ENCODE measurements at regions not wholly inside any gene's neighbourhood (a gene's known extent, or its start where the extent isn't known, plus 50 kb on each side); places are given as distances from the start of the nearest gene placed in this dataset.

DNA sequence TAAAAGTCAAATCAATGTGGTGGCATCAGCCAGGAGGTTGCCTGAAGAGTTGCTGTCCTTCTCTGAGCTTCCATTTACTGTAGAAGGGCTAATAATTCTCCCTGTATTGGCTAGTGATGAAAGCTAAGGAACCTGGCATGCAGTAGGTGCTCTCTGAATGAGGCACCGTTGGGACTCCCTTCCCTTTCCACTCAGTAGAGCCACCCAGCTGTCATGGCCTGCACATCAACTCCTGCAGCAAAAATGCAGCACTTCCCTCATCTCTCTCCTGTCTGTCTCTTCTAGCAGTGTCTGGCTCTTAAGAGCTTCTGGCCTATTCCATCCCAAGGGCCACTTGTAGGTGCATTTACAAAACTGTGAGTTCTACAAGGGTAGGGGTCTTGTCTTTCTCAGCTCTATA is 369.0 kb downstream of the MATN1 start:
- ATAC-seq (ENCODE audit: insufficient read depth, low FRiP score), result no peak
- peaks cover 0 to 2% (median 0%) of the 10 kb centered on the region in 3 donors for H3K27me3 ChIP-seq (ENCODE audit: control insufficient read depth in 3 of 3, insufficient read depth in 3 of 3, low read length in 2 of 3)
- no peak overlapping the region for H3K4me3 ChIP-seq
- TF ChIP-seq, protein P1, sequence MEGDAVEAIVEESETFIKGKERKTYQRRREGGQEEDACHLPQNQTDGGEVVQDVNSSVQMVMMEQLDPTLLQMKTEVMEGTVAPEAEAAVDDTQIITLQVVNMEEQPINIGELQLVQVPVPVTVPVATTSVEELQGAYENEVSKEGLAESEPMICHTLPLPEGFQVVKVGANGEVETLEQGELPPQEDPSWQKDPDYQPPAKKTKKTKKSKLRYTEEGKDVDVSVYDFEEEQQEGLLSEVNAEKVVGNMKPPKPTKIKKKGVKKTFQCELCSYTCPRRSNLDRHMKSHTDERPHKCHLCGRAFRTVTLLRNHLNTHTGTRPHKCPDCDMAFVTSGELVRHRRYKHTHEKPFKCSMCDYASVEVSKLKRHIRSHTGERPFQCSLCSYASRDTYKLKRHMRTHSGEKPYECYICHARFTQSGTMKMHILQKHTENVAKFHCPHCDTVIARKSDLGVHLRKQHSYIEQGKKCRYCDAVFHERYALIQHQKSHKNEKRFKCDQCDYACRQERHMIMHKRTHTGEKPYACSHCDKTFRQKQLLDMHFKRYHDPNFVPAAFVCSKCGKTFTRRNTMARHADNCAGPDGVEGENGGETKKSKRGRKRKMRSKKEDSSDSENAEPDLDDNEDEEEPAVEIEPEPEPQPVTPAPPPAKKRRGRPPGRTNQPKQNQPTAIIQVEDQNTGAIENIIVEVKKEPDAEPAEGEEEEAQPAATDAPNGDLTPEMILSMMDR (IDR thresholded peaks at IDR 0.05; ENCODE audit: control extremely low read depth, extremely low read depth), result no peak
- no peaks in the 10 kb centered on the region for H3K36me3 ChIP-seq (ENCODE audit: control insufficient read depth in 4 of 4, insufficient read depth in 4 of 4, low read length in 4 of 4)
- DNase-seq, result no peak
- no peaks in the 10 kb centered on the region for H3K9me3 ChIP-seq (ENCODE audit: control insufficient read depth in 4 of 4, insufficient read depth in 3 of 4, low read length in 3 of 4)
- H3K27ac ChIP-seq (ENCODE audit: low read depth in 1 of 2, low read length in 1 of 2), result no peak overlapping the region
- H3K4me1 ChIP-seq (ENCODE audit: control insufficient read depth in 5 of 5, insufficient read depth in 5 of 5, low read length in 5 of 5), result no peaks in the 10 kb centered on the region
- H3K9ac ChIP-seq (ENCODE audit: insufficient read depth in 1 of 2, low read length in 2 of 2), result no peak overlapping the region
- WGBS, 2 donors, result 0% methylated on average over 1 of the region's 1 CpG

DNA sequence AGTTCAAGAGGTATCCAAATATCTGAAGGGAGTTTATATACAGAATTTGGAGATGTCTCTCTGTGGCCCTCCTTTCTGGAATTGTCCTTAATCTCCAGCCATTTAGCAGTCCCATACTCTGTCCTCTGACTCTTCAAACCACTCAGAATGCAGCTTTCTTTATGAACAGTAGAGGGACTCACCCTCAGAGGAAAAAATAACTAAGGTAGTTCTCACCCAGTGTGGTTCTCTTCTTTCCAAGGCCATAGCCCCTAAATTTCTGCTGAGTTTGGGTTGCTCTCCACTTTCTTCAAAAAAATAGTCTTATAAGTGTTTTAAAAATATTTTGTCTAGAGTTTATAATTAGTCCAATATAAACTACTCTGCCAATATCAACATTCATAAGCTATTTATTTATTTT is 369.7 kb downstream of the MATN1 start:
- TF ChIP-seq, protein P1 (IDR thresholded peaks at IDR 0.05; ENCODE audit: control extremely low read depth, extremely low read depth), result no peak
- Histone ChIP-seq H3K27me3 (ENCODE audit: control insufficient read depth in 3 of 3, insufficient read depth in 3 of 3, low read length in 2 of 3) (peaks cover 0 to 2% (median 0%) of the 10 kb centered on the region in 3 donors), H3K4me3 (no peak overlapping the region), H3K9ac (ENCODE audit: insufficient read depth in 1 of 2, low read length in 2 of 2) (no peak overlapping the region), H3K27ac (ENCODE audit: low read depth in 1 of 2, low read length in 1 of 2) (no peak overlapping the region), H3K4me1 (ENCODE audit: control insufficient read depth in 5 of 5, insufficient read depth in 5 of 5, low read length in 5 of 5) (no peaks in the 10 kb centered on the region), H3K36me3 (ENCODE audit: control insufficient read depth in 4 of 4, insufficient read depth in 4 of 4, low read length in 4 of 4) (no peaks in the 10 kb centered on the region), H3K9me3 (ENCODE audit: control insufficient read depth in 4 of 4, insufficient read depth in 3 of 4, low read length in 3 of 4) (peaks cover 0 to 3% (median under 1%) of the 10 kb centered on the region in 4 donors)
- no peak for ATAC-seq (ENCODE audit: insufficient read depth, low FRiP score)
- DNase-seq, result no peak

DNA sequence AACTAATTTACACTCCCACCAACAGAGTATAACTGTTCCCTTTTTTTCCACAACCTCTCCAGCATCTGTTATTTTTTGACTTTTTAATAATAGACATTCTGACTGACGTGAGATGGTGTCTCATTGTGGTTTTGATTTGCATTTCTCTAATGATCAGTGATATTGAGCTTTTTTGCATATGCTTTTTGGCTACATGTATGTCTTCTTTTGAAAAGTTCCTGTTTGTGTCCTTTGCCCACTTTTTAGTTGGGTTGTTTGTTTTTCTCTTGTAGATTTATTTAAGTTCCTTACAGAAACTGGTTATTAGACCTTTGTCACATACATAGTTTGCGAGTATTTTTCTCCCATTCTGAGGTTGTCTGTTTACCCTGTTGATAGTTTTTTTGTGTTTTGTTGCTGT is 375.2 kb downstream of the MATN1 start:
- H3K27me3 ChIP-seq (ENCODE audit: control insufficient read depth in 3 of 3, insufficient read depth in 3 of 3, low read length in 2 of 3), result peaks cover 1 to 3% (median 2%) of the 10 kb centered on the region in 3 donors
- WGBS, 2 donors, result 88 to 94% methylated on average over 2 of the region's 2 CpGs
- TF ChIP-seq, protein P1 (IDR thresholded peaks at IDR 0.05; ENCODE audit: control extremely low read depth, extremely low read depth), result no peak
- no peaks in the 10 kb centered on the region for H3K4me1 ChIP-seq (ENCODE audit: control insufficient read depth in 5 of 5, insufficient read depth in 5 of 5, low read length in 5 of 5)
- H3K9ac ChIP-seq (ENCODE audit: insufficient read depth in 1 of 2, low read length in 2 of 2), result no peak overlapping the region
- DNase-seq, result no peak
- peaks cover 0 to 4% (median under 1%) of the 10 kb centered on the region in 4 donors for H3K9me3 ChIP-seq (ENCODE audit: control insufficient read depth in 4 of 4, insufficient read depth in 3 of 4, low read length in 3 of 4)
- H3K4me3 ChIP-seq, result no peak overlapping the region
- no peaks in the 10 kb centered on the region for H3K36me3 ChIP-seq (ENCODE audit: control insufficient read depth in 4 of 4, insufficient read depth in 4 of 4, low read length in 4 of 4)
- no peak overlapping the region for H3K27ac ChIP-seq (ENCODE audit: low read depth in 1 of 2, low read length in 1 of 2)
- ATAC-seq (ENCODE audit: insufficient read depth, low FRiP score), result no peak

DNA sequence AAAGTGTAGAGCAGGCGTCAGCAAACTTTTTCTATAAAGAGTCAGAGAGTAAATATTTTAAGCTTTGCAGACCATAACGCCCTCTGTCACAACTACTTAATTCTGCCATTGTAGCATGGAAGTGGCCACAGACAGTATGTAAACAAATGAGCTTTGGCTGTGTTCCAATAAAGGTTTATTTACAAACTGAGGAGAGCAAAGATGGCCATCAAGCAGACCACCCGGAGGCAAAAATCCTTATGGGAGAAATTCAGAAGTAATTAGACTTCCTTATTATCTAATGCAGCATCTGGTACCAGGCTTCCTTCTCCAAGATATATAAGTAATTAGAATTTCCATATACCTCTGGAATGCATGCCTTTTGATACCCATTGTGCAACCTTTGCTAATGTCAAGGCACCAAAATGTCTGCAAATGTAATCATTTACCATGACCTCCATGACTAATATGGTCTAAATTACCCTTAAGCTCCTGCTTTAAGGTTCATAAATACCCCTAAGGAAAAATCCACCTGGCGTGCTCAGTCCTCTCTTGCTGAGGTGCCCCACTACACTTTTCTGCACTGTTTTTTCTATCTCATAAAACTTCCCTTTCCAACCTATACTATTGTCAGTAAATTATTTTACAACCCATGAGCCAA is 377.8 kb downstream of the MATN1 start:
- 53 to 54% methylated on average over 4 of the region's 4 CpGs for WGBS, 2 donors
- peaks cover 0 to 22% (median 14%) of the 10 kb centered on the region in 3 donors for H3K27me3 ChIP-seq (ENCODE audit: control insufficient read depth in 3 of 3, insufficient read depth in 3 of 3, low read length in 2 of 3)
- H3K4me3 ChIP-seq, result no peak overlapping the region
- TF ChIP-seq, protein P1 (IDR thresholded peaks at IDR 0.05; ENCODE audit: control extremely low read depth, extremely low read depth), result no peak
- no peaks in the 10 kb centered on the region for H3K4me1 ChIP-seq (ENCODE audit: control insufficient read depth in 5 of 5, insufficient read depth in 5 of 5, low read length in 5 of 5)
- peaks cover 0 to 11% (median 2%) of the 10 kb centered on the region in 4 donors for H3K9me3 ChIP-seq (ENCODE audit: control insufficient read depth in 4 of 4, insufficient read depth in 3 of 4, low read length in 3 of 4)
- no peak for ATAC-seq (ENCODE audit: insufficient read depth, low FRiP score)
- H3K36me3 ChIP-seq (ENCODE audit: control insufficient read depth in 4 of 4, insufficient read depth in 4 of 4, low read length in 4 of 4), result no peaks in the 10 kb centered on the region
- H3K27ac ChIP-seq (ENCODE audit: low read depth in 1 of 2, low read length in 1 of 2), result no peak overlapping the region
- no peak overlapping the region for H3K9ac ChIP-seq (ENCODE audit: insufficient read depth in 1 of 2, low read length in 2 of 2)
- peak in 2 of 3 donors; percentile 14 to 18 for DNase-seq
